GM12878 (cell line): ENCODE measurements at regions not wholly inside any gene's neighbourhood (a gene's known extent, or its start where the extent isn't known, plus 50 kb on each side); places are given as distances from the start of the nearest gene placed in this dataset.

Experiments used
- ASH2L ChIP-seq: fragments of 300-600, 200-600 bp; sonication (generic); IDR thresholded peaks from 2 replicates; pipeline ENCODE4 v1.6.1; 2017; ENCODE audit warnings: low read depth, mild to moderate bottlenecking, borderline replicate concordance
- MTA3 ChIP-seq: IDR thresholded peaks from 2 replicates; pipeline ENCODE4 v1.6.1; 2012; ENCODE audit warnings: low read length, inconsistent platforms, borderline replicate concordance
- NR2F1 ChIP-seq: fragments of 450-650 bp; conservative IDR thresholded peaks from 2 replicates; pipeline ENCODE4 v1.6.1; 2017; ENCODE audit warnings: mild to moderate bottlenecking
- PML ChIP-seq: IDR thresholded peaks from 2 replicates; pipeline ENCODE4 v1.6.1; 2012; ENCODE audit warnings: low read length, inconsistent platforms
- SPI1 ChIP-seq: IDR thresholded peaks from 2 replicates; pipeline ENCODE4 v1.6.1; 2011; ENCODE audit warnings: low read depth, mild to moderate bottlenecking, low read length, moderate library complexity, borderline replicate concordance; ENCODE audit not compliant: insufficient read depth
- SRF ChIP-seq, 2 experiments: IDR thresholded peaks; 2 replicates each; pipeline ENCODE4 v1.6.1; 2011; ENCODE audit warnings: low read depth in 2 of 2, low read length in 2 of 2, mild to moderate bottlenecking in 1 of 2, moderate library complexity in 1 of 2
- TARDBP ChIP-seq: IDR thresholded peaks from 2 replicates; pipeline ENCODE4 v1.6.1; 2016; ENCODE audit warnings: borderline replicate concordance
- TCF7 ChIP-seq: IDR thresholded peaks from 2 replicates; pipeline ENCODE4 v1.6.1; 2014; ENCODE audit warnings: antibody characterized with exemption, borderline replicate concordance
- ZNF24 ChIP-seq: fragments of 450-650 bp; IDR thresholded peaks from 2 replicates; pipeline ENCODE4 v1.6.1; 2017; ENCODE audit warnings: antibody characterized with exemption, mild to moderate bottlenecking
- ZSCAN29 ChIP-seq: fragments of 450-650 bp; IDR thresholded peaks from 2 replicates; pipeline ENCODE4 v1.6.1; 2017; ENCODE audit warnings: mild to moderate bottlenecking, moderate library complexity
- TF ChIP-seq, protein P1 (sequence below): fragments of 450-650 bp; IDR thresholded peaks from 2 replicates; pipeline ENCODE4 v1.6.1; 2017; ENCODE audit warnings: mild to moderate bottlenecking, moderate library complexity
- TF ChIP-seq, protein P2 (sequence below): fragments of 450-650 bp; IDR thresholded peaks from 2 replicates; pipeline ENCODE4 v1.6.1; 2016; ENCODE audit warnings: mild to moderate bottlenecking, moderate library complexity, borderline replicate concordance
- TF ChIP-seq, protein P3 (sequence below): IDR thresholded peaks from 2 replicates; pipeline ENCODE4 v1.6.1; 2012; ENCODE audit warnings: low read depth, low read length, improper control_type of control experiment
- TF ChIP-seq, protein P4 (sequence below): IDR thresholded peaks from 2 replicates; pipeline ENCODE4 v1.6.1; 2011; ENCODE audit warnings: borderline replicate concordance, low read depth, mild to moderate bottlenecking, moderate library complexity, low read length; ENCODE audit not compliant: insufficient read depth, poor library complexity, severe bottlenecking

DNA sequence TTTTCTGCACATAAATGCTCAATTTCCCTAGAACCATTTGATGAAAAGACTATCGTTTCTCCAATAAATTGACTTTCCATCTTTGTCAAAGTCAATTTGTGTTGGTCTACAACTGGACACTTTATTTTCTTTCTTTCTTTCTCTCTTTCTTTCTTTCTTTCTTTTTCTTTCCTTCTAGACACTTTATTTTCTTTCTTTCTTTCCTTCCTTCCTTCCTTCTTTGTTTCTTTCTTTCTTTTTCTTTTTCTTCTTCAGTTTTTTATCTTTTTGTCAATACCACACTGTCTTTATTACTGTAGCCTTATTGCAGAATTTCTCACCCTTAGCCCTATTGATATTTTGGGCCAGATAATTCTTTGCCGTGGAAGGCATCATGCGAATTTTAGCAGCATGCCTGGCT lies 73.5 kb downstream of the FASLG start (continued):
- TF ChIP-seq, protein P1, sequence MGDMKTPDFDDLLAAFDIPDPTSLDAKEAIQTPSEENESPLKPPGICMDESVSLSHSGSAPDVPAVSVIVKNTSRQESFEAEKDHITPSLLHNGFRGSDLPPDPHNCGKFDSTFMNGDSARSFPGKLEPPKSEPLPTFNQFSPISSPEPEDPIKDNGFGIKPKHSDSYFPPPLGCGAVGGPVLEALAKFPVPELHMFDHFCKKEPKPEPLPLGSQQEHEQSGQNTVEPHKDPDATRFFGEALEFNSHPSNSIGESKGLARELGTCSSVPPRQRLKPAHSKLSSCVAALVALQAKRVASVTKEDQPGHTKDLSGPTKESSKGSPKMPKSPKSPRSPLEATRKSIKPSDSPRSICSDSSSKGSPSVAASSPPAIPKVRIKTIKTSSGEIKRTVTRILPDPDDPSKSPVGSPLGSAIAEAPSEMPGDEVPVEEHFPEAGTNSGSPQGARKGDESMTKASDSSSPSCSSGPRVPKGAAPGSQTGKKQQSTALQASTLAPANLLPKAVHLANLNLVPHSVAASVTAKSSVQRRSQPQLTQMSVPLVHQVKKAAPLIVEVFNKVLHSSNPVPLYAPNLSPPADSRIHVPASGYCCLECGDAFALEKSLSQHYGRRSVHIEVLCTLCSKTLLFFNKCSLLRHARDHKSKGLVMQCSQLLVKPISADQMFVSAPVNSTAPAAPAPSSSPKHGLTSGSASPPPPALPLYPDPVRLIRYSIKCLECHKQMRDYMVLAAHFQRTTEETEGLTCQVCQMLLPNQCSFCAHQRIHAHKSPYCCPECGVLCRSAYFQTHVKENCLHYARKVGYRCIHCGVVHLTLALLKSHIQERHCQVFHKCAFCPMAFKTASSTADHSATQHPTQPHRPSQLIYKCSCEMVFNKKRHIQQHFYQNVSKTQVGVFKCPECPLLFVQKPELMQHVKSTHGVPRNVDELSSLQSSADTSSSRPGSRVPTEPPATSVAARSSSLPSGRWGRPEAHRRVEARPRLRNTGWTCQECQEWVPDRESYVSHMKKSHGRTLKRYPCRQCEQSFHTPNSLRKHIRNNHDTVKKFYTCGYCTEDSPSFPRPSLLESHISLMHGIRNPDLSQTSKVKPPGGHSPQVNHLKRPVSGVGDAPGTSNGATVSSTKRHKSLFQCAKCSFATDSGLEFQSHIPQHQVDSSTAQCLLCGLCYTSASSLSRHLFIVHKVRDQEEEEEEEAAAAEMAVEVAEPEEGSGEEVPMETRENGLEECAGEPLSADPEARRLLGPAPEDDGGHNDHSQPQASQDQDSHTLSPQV = no peak
- no peak for TF ChIP-seq NR2F1
- TF ChIP-seq, protein P2, sequence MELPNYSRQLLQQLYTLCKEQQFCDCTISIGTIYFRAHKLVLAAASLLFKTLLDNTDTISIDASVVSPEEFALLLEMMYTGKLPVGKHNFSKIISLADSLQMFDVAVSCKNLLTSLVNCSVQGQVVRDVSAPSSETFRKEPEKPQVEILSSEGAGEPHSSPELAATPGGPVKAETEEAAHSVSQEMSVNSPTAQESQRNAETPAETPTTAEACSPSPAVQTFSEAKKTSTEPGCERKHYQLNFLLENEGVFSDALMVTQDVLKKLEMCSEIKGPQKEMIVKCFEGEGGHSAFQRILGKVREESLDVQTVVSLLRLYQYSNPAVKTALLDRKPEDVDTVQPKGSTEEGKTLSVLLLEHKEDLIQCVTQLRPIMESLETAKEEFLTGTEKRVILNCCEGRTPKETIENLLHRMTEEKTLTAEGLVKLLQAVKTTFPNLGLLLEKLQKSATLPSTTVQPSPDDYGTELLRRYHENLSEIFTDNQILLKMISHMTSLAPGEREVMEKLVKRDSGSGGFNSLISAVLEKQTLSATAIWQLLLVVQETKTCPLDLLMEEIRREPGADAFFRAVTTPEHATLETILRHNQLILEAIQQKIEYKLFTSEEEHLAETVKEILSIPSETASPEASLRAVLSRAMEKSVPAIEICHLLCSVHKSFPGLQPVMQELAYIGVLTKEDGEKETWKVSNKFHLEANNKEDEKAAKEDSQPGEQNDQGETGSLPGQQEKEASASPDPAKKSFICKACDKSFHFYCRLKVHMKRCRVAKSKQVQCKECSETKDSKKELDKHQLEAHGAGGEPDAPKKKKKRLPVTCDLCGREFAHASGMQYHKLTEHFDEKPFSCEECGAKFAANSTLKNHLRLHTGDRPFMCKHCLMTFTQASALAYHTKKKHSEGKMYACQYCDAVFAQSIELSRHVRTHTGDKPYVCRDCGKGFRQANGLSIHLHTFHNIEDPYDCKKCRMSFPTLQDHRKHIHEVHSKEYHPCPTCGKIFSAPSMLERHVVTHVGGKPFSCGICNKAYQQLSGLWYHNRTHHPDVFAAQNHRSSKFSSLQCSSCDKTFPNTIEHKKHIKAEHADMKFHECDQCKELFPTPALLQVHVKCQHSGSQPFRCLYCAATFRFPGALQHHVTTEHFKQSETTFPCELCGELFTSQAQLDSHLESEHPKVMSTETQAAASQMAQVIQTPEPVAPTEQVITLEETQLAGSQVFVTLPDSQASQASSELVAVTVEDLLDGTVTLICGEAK = no peak
- TF ChIP-seq, protein P3, sequence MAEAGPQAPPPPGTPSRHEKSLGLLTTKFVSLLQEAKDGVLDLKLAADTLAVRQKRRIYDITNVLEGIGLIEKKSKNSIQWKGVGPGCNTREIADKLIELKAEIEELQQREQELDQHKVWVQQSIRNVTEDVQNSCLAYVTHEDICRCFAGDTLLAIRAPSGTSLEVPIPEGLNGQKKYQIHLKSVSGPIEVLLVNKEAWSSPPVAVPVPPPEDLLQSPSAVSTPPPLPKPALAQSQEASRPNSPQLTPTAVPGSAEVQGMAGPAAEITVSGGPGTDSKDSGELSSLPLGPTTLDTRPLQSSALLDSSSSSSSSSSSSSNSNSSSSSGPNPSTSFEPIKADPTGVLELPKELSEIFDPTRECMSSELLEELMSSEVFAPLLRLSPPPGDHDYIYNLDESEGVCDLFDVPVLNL = no peak
- no peak for TF ChIP-seq ZSCAN29
- no peak for TF ChIP-seq ZNF24
- TF ChIP-seq, protein P4, sequence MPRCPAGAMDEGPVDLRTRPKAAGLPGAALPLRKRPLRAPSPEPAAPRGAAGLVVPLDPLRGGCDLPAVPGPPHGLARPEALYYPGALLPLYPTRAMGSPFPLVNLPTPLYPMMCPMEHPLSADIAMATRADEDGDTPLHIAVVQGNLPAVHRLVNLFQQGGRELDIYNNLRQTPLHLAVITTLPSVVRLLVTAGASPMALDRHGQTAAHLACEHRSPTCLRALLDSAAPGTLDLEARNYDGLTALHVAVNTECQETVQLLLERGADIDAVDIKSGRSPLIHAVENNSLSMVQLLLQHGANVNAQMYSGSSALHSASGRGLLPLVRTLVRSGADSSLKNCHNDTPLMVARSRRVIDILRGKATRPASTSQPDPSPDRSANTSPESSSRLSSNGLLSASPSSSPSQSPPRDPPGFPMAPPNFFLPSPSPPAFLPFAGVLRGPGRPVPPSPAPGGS = no peak
- no peak for TF ChIP-seq TARDBP
- TF ChIP-seq PML = no peak
- TF ChIP-seq ASH2L = no peak
- TF ChIP-seq MTA3 = no peak
- no peak for TF ChIP-seq TCF7
- no peak for TF ChIP-seq SRF (IDR thresholded peaks at IDR 0.05; ENCODE audit: low read depth in 2 of 2, low read length in 2 of 2)
- TF ChIP-seq SPI1 = no peak
